NCI-H2196 (cell line): ENCODE measurements at regions not wholly inside any gene's neighbourhood (a gene's known extent, or its start where the extent isn't known, plus 50 kb on each side); places are given as distances from the start of the nearest gene placed in this dataset.

Experiments
- DNase-seq: peaks from one replicate; lab custom pipeline; 2025; ENCODE audit not compliant: unreplicated experiment; lab: John Stamatoyannopoulos, UW

- DNase-seq: no peak
These were observed 539.0 kb downstream of the EFNB2 start for GRCh38 chr13:105996391-105997025.

- DNase-seq: no peak
These were observed 541.1 kb downstream of the EFNB2 start for GRCh38 chr13:105994340-105994739.

GRCh38 chr13:105991622-105992277 lies 543.7 kb downstream of the EFNB2 start:
- no peak for DNase-seq

DNA sequence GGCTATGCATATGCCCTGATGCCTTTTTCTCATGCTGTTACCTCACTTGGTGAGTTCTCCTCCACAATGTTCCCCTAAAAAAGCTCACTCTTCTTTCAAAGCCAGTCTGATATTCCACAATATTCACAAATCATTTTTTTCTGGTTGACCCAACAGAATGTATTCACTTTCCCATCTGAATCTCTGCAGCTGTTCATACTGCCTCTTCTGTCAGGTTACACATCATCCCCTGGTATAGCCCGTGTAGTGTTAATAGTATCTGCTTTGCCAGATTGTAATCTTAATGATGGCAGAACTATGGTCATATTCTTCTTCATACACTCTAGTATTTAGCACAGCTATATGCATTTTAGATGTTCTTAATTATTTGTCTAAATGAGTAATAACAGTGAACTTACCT lies 544.3 kb downstream of the EFNB2 start:
- no peak for DNase-seq

- DNase-seq: no peak
These were observed 545.1 kb downstream of the EFNB2 start for GRCh38 chr13:105990256-105990958.

GRCh38 chr13:105984646-105985045 lies 550.8 kb downstream of the EFNB2 start:
- no peak for DNase-seq

GRCh38 chr13:105984236-105984635 lies 551.2 kb downstream of the EFNB2 start:
- DNase-seq: no peak

- no peak for DNase-seq
These were observed 553.1 kb downstream of the EFNB2 start for GRCh38 chr13:105982219-105982930.

DNA sequence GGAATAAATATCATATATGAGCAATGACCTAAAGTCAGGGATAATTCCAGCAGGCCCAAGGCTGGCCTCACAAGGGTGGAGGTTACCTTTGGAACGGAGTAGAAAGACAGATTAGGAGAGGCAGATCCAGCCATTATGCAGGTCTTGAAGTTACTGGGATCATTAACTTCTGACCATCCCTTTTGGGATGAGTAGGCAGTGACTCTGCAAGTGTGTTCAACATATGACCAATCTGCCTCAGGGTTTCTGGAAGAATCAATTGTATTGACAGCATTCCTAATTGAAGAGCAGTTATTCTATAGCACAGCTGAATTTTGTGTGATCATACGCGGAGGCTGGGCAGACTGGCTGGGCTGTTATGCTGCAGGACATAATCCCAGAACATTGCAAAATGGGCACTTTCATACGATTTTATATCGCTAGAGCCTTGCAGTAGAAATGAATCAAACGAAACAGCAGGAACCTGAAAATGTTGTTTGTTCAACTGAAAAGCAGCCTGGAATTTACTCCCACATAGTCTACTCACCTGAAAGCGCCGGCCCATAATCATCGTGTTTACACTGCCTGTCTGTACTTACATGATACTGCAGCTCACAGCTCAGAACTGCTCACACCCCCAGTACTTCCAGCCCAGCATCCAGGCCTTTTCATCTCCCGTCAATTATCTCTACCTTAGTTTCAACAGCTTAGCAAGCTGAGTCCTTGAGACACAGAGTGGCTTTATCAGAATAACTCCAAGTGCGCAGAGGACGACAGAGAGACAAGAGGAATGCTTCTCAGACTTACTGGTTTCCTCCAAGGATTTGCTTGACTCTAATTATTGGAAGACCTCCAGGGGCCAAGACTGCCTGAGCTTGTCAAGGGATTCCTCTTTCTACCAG lies 556.1 kb downstream of the EFNB2 start:
- no peak for DNase-seq

DNA sequence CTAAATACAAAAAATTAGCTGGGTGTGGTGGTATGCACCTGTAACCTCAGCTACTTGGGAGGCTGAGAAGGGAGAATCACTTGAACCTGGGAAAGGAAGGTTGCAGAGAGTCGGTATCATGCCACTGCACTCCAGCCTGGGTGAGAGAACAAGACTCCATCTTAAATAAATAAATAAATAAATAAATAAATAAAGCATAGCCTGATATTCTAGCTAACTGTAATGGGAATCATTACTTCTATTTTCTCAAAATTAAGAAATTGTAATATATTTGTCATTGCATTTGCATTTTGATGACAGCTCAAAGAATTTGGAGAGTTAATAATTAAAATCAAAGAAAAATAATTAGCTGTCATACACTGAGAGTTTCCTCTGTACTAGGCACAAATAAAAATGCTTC lies 561.1 kb downstream of the EFNB2 start:
- DNase-seq: no peak

GRCh38 chr13:105972811-105973590 lies 562.5 kb downstream of the EFNB2 start:
- DNase-seq: no peak

DNA sequence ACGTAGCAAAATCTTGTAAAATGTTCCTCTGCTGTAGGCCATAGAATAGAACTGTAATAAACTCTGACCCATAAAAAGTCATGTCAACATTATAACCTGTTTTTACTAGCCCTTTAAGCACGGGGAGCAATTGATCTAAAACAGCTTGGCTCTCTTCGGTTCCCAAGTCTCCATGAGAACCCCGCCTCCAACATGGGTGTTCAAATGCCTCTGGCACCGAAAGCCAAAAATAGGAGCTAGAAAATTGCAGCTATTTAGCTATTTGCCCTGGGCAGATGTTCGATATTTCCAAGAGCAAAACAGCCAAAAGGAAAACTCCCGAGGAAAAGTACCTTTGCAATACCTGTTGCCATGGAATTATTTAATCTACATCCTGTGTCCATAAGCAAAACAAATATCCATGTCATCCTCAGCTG lies 563.1 kb downstream of the EFNB2 start:
- DNase-seq: no peak

DNA sequence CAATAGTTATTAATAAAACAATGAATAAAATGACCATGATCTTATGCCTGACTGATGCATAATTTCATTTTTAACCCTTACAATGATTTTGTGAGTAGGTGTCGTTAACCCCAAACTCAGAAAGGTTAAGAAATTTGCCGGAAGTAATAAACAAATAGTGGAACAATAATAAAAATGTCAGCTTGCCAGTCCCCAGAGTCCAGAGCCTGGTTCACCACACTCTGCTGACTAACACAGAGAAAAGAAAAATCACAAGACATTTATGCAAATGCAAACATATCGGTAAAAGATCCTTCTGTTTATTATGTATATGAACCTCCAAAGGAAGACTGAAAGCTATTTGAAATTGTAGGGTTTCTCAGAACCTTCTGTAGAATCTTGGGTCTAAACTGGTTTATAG lies 563.7 kb downstream of the EFNB2 start:
- no peak for DNase-seq

DNA sequence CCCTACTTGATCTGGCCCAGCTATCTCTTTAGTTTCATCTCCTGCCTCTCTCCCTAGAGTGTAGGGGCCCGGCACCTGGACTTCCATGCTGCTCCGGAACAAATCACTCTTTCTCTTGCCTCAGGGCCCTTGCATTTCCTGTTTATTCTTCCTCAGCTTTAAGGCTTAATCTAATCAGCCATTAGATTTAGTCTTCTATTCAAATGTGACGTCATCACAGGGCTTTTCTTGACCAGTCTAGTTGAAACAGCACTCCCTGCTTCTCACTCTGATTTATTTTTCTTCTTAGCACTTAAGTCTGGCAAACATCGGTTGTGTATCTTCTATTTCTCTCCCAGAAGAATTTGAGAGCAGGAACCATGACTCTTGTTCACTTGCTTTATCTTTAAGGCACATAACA lies 564.1 kb downstream of the EFNB2 start:
- DNase-seq: no peak

- DNase-seq: no peak
These were observed 565.7 kb downstream of the EFNB2 start for GRCh38 chr13:105969761-105970160.

GRCh38 chr13:105965910-105966309 lies 569.6 kb downstream of the EFNB2 start:
- no peak for DNase-seq

DNA sequence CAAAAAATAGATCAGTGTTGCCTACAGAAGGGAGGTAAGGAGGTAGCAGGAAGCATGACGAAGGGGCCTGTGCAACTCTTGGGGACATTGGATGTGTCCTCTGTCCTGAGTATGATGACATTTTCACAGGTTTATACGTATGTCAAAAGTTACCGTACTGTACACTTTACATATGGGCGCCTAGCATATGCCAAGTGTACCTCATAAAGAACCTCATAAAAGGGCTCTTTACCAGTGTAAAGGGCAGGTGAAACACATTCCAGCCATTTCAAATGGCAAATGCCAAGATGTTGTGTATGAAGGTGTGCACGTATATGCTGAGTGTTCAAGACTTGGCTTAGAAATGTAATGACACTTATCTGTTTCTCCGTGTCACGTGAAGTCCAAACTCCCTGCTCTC lies 573.4 kb downstream of the EFNB2 start:
- DNase-seq: no peak

DNA sequence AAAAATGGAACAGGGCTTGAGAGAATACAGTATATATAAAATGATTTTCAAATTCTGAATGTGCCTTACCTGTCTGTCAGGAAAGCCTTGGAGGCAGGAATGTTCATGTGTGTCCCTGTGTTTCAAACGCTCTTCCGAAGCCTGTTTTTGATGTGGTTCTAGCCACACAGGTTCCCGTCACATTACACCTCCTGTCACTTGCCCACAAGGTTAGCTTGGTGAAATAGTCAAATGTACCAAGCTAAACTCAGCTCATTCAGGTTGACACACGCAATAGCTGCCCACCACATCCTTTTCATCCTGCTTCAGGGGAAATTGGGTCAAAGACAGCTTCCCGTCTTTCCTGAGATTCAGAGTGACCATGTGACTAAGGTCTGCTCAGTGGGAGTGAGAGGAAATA lies 574.0 kb downstream of the EFNB2 start:
- DNase-seq: no peak

DNA sequence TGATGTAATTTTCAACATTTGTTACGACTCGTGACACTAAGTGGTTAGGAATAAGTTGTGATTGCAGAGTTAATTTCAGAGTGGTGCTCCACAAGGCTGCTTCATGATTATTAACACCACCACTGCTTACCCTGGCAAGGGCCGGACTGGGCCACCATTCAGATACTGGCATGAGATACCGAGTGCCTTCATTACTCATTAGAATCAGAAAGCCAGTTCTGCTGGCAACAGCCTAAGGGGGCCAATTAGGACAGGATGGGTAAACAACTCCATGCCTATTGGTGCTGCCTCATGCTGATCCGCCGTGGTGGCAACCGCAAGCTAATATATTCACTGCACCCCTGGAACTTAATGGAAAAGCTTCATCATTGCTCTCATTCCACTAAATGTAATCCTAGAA lies 575.1 kb downstream of the EFNB2 start:
- no peak for DNase-seq

DNA sequence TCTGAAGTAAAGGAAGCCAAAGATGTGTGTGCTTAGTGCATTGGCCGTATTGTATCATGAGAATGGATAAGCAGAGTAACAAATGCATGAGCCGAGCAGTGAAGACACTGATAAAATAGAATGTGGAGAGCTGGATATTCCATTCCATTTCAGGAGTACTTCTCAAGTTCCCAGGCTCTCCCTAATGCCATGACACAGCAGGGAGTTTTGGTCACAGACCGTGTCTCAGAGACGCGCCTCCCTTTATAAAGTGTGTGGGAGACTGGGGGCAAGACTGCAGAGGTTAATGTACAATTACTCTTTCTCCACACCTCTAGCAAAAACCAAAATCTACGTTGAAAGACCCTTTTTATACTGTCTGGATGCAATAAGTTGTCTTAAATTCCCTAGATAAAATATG lies 575.6 kb downstream of the EFNB2 start:
- DNase-seq: no peak
